ENCODE measurements at regions not wholly inside any gene's neighbourhood (a gene's known extent, or its start where the extent isn't known, plus 50 kb on each side); places are given as distances from the start of the nearest gene placed in this dataset.

DNA sequence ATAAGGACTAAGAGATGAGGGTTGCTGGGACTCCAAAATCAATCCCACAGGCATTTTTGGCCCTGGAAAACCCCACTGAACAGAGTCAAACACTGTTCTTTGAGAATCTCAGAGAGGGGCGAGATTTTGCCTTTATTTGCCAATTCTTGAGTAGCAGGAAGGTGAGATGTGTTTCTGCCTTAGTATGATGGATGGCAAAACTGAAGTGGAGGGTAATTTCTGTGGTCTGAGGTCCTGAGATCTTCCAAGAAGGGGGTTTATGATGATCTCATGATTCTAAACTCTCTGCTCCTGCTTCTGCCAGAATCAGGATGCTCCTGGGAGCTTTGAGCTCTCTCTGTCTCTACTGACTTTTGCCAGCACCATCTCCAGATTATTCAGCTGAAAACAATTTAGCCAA, 174.8 kb upstream of the CLINT1 start:
- Histone ChIP-seq H3K27ac (ENCODE audit: low read depth in 1 of 2, low read length in 2 of 2) (no peak overlapping the region), H3K36me3 (ENCODE audit: insufficient read depth, low read length) (no peaks in the 10 kb centered on the region), H3K27me3 (ENCODE audit: control insufficient read depth in 1 of 2, insufficient read depth in 2 of 2, low read length in 2 of 2) (peaks cover 2 to 4% of the 10 kb centered on the region in 2 experiments), H3K4me1 (ENCODE audit: insufficient read depth, low read length) (no peaks in the 10 kb centered on the region), H3K4me3 (ENCODE audit: low read length) (no peak overlapping the region), H3K9me3 (ENCODE audit: control insufficient read depth in 1 of 2, insufficient read depth in 1 of 2, low read length in 2 of 2) (peaks cover 0 to 14% of the 10 kb centered on the region in 2 experiments)
- H3K4me3 Mint-ChIP-seq = no peak overlapping the region
- DNase-seq (no peak), ATAC-seq (ENCODE audit: poor library complexity) (no peak)
- no peaks in the 10 kb centered on the region for H3K4me1 Mint-ChIP-seq (ENCODE audit: low read depth)
- H3K27me3 Mint-ChIP-seq = peaks cover 24% of the 10 kb centered on the region
- no peak overlapping the region for H3K27ac Mint-ChIP-seq
- POLR2A ChIA-PET = no interaction called here
- peaks cover 10% of the 10 kb centered on the region for H3K9me3 Mint-ChIP-seq
- TF ChIP-seq CTCF (IDR thresholded peaks at IDR 0.05) = no peak
- CTCF ChIA-PET = no interaction called here
- intact Hi-C loops (cut with DNase I, micrococcal nuclease) = no loop called here
- no peaks in the 10 kb centered on the region for H3K36me3 Mint-ChIP-seq (ENCODE audit: low read depth)

- DNase-seq = no peak
- Mint-ChIP-seq H3K4me1 (ENCODE audit: low read depth) (no peaks in the 10 kb centered on the region), H3K4me3 (no peak overlapping the region), H3K36me3 (ENCODE audit: low read depth) (no peaks in the 10 kb centered on the region), H3K9me3 (peaks cover 10% of the 10 kb centered on the region), H3K27ac (no peak overlapping the region), H3K27me3 (peaks cover 24% of the 10 kb centered on the region)
- intact Hi-C loops (cut with DNase I, micrococcal nuclease) = no loop called here
- Histone ChIP-seq H3K36me3 (ENCODE audit: insufficient read depth, low read length) (no peaks in the 10 kb centered on the region), H3K27ac (ENCODE audit: low read depth in 1 of 2, low read length in 2 of 2) (no peak overlapping the region), H3K9me3 (ENCODE audit: control insufficient read depth in 1 of 2, insufficient read depth in 1 of 2, low read length in 2 of 2) (peaks cover 0 to 14% of the 10 kb centered on the region in 2 experiments), H3K4me1 (ENCODE audit: insufficient read depth, low read length) (no peaks in the 10 kb centered on the region), H3K27me3 (ENCODE audit: control insufficient read depth in 1 of 2, insufficient read depth in 2 of 2, low read length in 2 of 2) (peaks cover 2 to 4% of the 10 kb centered on the region in 2 experiments), H3K4me3 (ENCODE audit: low read length) (no peak overlapping the region)
- POLR2A ChIA-PET = no interaction called here
- no peak for TF ChIP-seq CTCF (IDR thresholded peaks at IDR 0.05)
- no peak for ATAC-seq (ENCODE audit: poor library complexity)
- CTCF ChIA-PET = no interaction called here
These were observed 174.1 kb upstream of the CLINT1 start for GRCh38 chr5:158033076-158033475.

- Mint-ChIP-seq H3K27ac (no peak overlapping the region), H3K36me3 (ENCODE audit: low read depth) (no peaks in the 10 kb centered on the region), H3K4me1 (ENCODE audit: low read depth) (no peaks in the 10 kb centered on the region), H3K9me3 (peaks cover 10% of the 10 kb centered on the region), H3K4me3 (no peak overlapping the region), H3K27me3 (peaks cover 24% of the 10 kb centered on the region)
- CTCF ChIA-PET = no interaction called here
- Histone ChIP-seq H3K4me1 (ENCODE audit: insufficient read depth, low read length) (no peaks in the 10 kb centered on the region), H3K36me3 (ENCODE audit: insufficient read depth, low read length) (no peaks in the 10 kb centered on the region), H3K27ac (ENCODE audit: low read depth in 1 of 2, low read length in 2 of 2) (no peak overlapping the region), H3K4me3 (ENCODE audit: low read length) (no peak overlapping the region), H3K27me3 (ENCODE audit: control insufficient read depth in 1 of 2, insufficient read depth in 2 of 2, low read length in 2 of 2) (peaks cover 2 to 4% of the 10 kb centered on the region in 2 experiments), H3K9me3 (ENCODE audit: control insufficient read depth in 1 of 2, insufficient read depth in 1 of 2, low read length in 2 of 2) (peaks cover 0 to 7% of the 10 kb centered on the region in 2 experiments)
- intact Hi-C loops (cut with DNase I, micrococcal nuclease) = no loop called here
- DNase-seq = no peak
- ATAC-seq (ENCODE audit: poor library complexity) = no peak
- no peak for TF ChIP-seq CTCF (IDR thresholded peaks at IDR 0.05)
- POLR2A ChIA-PET = no interaction called here
These were observed 173.3 kb upstream of the CLINT1 start for GRCh38 chr5:158032246-158032645.

Data from CD4-positive, alpha-beta T cell (primary cell).